SU-DHL-6 (cell line): ENCODE measurements at regions not wholly inside any gene's neighbourhood (a gene's known extent, or its start where the extent isn't known, plus 50 kb on each side); places are given as distances from the start of the nearest gene placed in this dataset.

Experiments used
- H2AFZ ChIP-seq: fragments of 200-600 bp; sonication (generic); 2 replicates; pipeline ENCODE4 v1.6.1; 2014; ENCODE audit warnings: low read depth, mild to moderate bottlenecking, moderate library complexity, mixed read lengths, antibody characterized with exemption, low read length; ENCODE audit not compliant: severe bottlenecking
- H3F3A ChIP-seq: fragments of 200-600 bp; shearing (Covaris generic); 2 replicates; pipeline ENCODE4 v1.6.0; 2016; ENCODE audit warnings: antibody characterized with exemption, mild to moderate bottlenecking; ENCODE audit not compliant: insufficient read depth
- H3K27ac ChIP-seq: fragments of 200-600 bp; sonication (generic); 2 replicates; pipeline ENCODE4 v1.5.1; 2016; ENCODE audit warnings: low read depth, mild to moderate bottlenecking, low read length, moderate library complexity, mixed read lengths
- H3K27me3 ChIP-seq: fragments of 200-600 bp; sonication (generic), shearing (Covaris generic); 2 replicates; pipeline ENCODE4 v1.6.0; 2014; ENCODE audit warnings: mild to moderate bottlenecking, low read length
- H3K36me3 ChIP-seq: fragments of 200-600 bp; sonication (generic); 2 replicates; pipeline ENCODE4 v1.6.1; 2014; ENCODE audit warnings: mild to moderate bottlenecking, low read length, mixed read lengths
- H3K4me2 ChIP-seq: fragments of 300-600, 200-600 bp; shearing (Covaris generic), sonication (generic); 2 replicates; pipeline ENCODE4 v1.6.0; 2014; ENCODE audit warnings: low read length, low read depth, mild to moderate bottlenecking; ENCODE audit not compliant: poor library complexity, severe bottlenecking
- H3K4me3 ChIP-seq: fragments of 200-600 bp; sonication (generic); 2 replicates; pipeline ENCODE4 v1.5.1; 2014; ENCODE audit warnings: antibody characterized with exemption, low read length, mild to moderate bottlenecking, mixed read lengths; ENCODE audit not compliant: insufficient read depth, poor library complexity, severe bottlenecking
- H3K79me2 ChIP-seq: fragments of 200-600 bp; sonication (generic); 2 replicates; pipeline ENCODE4 v1.6.1; 2014; ENCODE audit warnings: mild to moderate bottlenecking, low read length, moderate library complexity; ENCODE audit not compliant: insufficient read depth
- H3K9ac ChIP-seq: fragments of 200-600 bp; sonication (generic); 2 replicates; pipeline ENCODE4 v1.7.0; 2014; ENCODE audit warnings: mild to moderate bottlenecking, low read length
- H3K9me2 ChIP-seq: fragments of 200-600 bp; sonication (generic); replicated peaks from 2 replicates; pipeline ENCODE4 v1.6.1; 2014; ENCODE audit warnings: low read length; ENCODE audit not compliant: insufficient read depth
- H3K9me3 ChIP-seq: fragments of 200-600 bp; sonication (generic); 2 replicates; pipeline ENCODE4 v1.6.1; 2014; ENCODE audit warnings: low read length, mixed read lengths; ENCODE audit not compliant: insufficient read depth
- H4K20me1 ChIP-seq: fragments of 200-600 bp; sonication (generic); 2 replicates; pipeline ENCODE4 v1.6.1; 2014; ENCODE audit warnings: low read depth, mild to moderate bottlenecking, antibody characterized with exemption, low read length, moderate library complexity, mixed read lengths
- EZH2phosphoT487 ChIP-seq: fragments of 200-600 bp; sonication (generic), shearing (Covaris generic); conservative IDR thresholded peaks from 2 replicates; pipeline ENCODE4 v1.6.1; 2018; ENCODE audit warnings: mild to moderate bottlenecking, antibody characterized with exemption, low read length, moderate library complexity, mixed read lengths
- TF ChIP-seq, protein P1 (sequence below): fragments of 200-600 bp; sonication (generic); IDR thresholded peaks from one replicate; pipeline ENCODE4 v1.5.1; 2017; ENCODE audit warnings: antibody characterized with exemption, mild to moderate bottlenecking, low read length, moderate library complexity; ENCODE audit not compliant: insufficient read depth, poor library complexity, severe bottlenecking

DNA sequence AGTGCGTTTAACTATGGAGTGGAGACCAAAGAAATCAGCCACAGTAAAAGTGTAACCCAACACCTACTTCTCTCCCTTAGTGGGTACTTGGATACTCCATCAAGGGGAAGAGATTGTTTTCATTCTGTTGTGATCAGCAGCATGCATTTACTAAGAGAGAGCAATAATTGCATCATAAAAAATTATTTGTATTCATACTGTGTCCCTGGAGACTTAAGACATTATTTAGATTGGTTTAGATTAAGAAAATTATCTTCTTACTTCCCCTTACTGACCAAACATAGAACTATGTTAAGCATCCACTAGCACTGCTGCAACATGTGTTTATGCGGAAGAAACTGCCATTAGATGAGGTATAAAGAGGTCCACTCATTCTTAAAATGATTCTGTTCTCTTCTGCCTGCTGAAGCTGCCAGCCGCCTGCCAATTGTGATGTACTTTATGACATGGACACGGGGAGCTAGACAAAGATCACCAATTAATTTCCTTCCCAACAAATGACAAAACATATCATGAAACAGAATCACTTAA, 738.5 kb downstream of the DIAPH3 start:
- Histone ChIP-seq H3K9me3 (no peaks in the 10 kb centered on the region), H3K9ac (no peak overlapping the region), H4K20me1 (no peaks in the 10 kb centered on the region), H3K36me3 (no peaks in the 10 kb centered on the region), H3K4me3 (no peak overlapping the region), H3K9me2 (no peaks in the 10 kb centered on the region), H2AFZ (no peak overlapping the region), H3K27me3 (no peaks in the 10 kb centered on the region), H3F3A (no peaks in the 10 kb centered on the region), H3K4me2 (no peak overlapping the region), H3K79me2 (no peaks in the 10 kb centered on the region), H3K27ac (no peak overlapping the region)
- TF ChIP-seq, protein P1, sequence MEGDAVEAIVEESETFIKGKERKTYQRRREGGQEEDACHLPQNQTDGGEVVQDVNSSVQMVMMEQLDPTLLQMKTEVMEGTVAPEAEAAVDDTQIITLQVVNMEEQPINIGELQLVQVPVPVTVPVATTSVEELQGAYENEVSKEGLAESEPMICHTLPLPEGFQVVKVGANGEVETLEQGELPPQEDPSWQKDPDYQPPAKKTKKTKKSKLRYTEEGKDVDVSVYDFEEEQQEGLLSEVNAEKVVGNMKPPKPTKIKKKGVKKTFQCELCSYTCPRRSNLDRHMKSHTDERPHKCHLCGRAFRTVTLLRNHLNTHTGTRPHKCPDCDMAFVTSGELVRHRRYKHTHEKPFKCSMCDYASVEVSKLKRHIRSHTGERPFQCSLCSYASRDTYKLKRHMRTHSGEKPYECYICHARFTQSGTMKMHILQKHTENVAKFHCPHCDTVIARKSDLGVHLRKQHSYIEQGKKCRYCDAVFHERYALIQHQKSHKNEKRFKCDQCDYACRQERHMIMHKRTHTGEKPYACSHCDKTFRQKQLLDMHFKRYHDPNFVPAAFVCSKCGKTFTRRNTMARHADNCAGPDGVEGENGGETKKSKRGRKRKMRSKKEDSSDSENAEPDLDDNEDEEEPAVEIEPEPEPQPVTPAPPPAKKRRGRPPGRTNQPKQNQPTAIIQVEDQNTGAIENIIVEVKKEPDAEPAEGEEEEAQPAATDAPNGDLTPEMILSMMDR: no peak
- no peak for TF ChIP-seq EZH2phosphoT487

- H3K9me3 ChIP-seq: no peaks in the 10 kb centered on the region; the same call in 1 of the 2 replicates
- no peaks in the 10 kb centered on the region for H3K79me2 ChIP-seq
- no peaks in the 10 kb centered on the region for H3F3A ChIP-seq
- no peaks in the 10 kb centered on the region for H3K9me2 ChIP-seq
- H3K27ac ChIP-seq: no peak overlapping the region
- H4K20me1 ChIP-seq: no peaks in the 10 kb centered on the region
- no peaks in the 10 kb centered on the region for H3K27me3 ChIP-seq
- TF ChIP-seq, protein P1: no peak
- TF ChIP-seq EZH2phosphoT487: no peak
- H3K4me3 ChIP-seq: no peak overlapping the region
- no peak overlapping the region for H3K4me2 ChIP-seq
- no peak overlapping the region for H2AFZ ChIP-seq
- no peak overlapping the region for H3K9ac ChIP-seq
- no peaks in the 10 kb centered on the region for H3K36me3 ChIP-seq
These were observed 728.7 kb downstream of the DIAPH3 start for GRCh38 chr13:59435024-59435423.

- no peaks in the 10 kb centered on the region for H3K9me2 ChIP-seq
- no peaks in the 10 kb centered on the region for H4K20me1 ChIP-seq
- H3K79me2 ChIP-seq: no peaks in the 10 kb centered on the region
- no peak overlapping the region for H3K27ac ChIP-seq
- no peaks in the 10 kb centered on the region; the same call in 1 of the 2 replicates for H3K9me3 ChIP-seq
- H3K9ac ChIP-seq: no peak overlapping the region
- H3K36me3 ChIP-seq: no peaks in the 10 kb centered on the region
- H3F3A ChIP-seq: no peaks in the 10 kb centered on the region
- H3K4me2 ChIP-seq: no peak overlapping the region
- no peak overlapping the region for H3K4me3 ChIP-seq
- no peaks in the 10 kb centered on the region for H3K27me3 ChIP-seq
- no peak overlapping the region for H2AFZ ChIP-seq
- TF ChIP-seq EZH2phosphoT487: no peak
- TF ChIP-seq, protein P1: no peak
These were observed 726.0 kb downstream of the DIAPH3 start for GRCh38 chr13:59437544-59438301.
